Neural progenitor cell (in vitro differentiated cells): ENCODE measurements at regions not wholly inside any gene's neighbourhood (a gene's known extent, or its start where the extent isn't known, plus 50 kb on each side); places are given as distances from the start of the nearest gene placed in this dataset.

Source experiments
- CTCF ChIP-seq: fragments of 200-600 bp; sonication (generic); IDR thresholded peaks from 2 replicates; pipeline ENCODE4 v1.5.1; 2017; ENCODE audit warnings: antibody characterized with exemption, mild to moderate bottlenecking
- EZH2 ChIP-seq: fragments of 200-600 bp; sonication (generic); IDR thresholded peaks from 2 replicates; pipeline ENCODE4 v1.6.1; 2017; ENCODE audit warnings: antibody characterized with exemption, mild to moderate bottlenecking, moderate library complexity
- EZH2phosphoT487 ChIP-seq: fragments of 200-600 bp; sonication (generic); IDR thresholded peaks from 2 replicates; pipeline ENCODE4 v1.6.1; 2017; ENCODE audit warnings: antibody characterized with exemption

- TF ChIP-seq CTCF = no peak
- TF ChIP-seq EZH2phosphoT487 = no peak
- no peak for TF ChIP-seq EZH2
These were observed 65.5 kb upstream of the CCND1 start for GRCh38 chr11:69575296-69576068.
